Right kidney (tissue), 1 donor: ENCODE measurements at regions not wholly inside any gene's neighbourhood (a gene's known extent, or its start where the extent isn't known, plus 50 kb on each side); places are given as distances from the start of the nearest gene placed in this dataset.
"Not testable (repeated sequence)": the region's sequence is repeated elsewhere in the genome, so short reads cannot be mapped to it uniquely, and the experiment has no call there.

Experiments
- DNase-seq: peaks from one replicate; pipeline ENCODE4 v3.0.0-alpha.2; 2016

GRCh38 chr3:34132069-34132692 is 333.8 kb downstream of the PDCD6IP start:
- no peak for DNase-seq

- DNase-seq: no peak
These were observed 341.1 kb downstream of the PDCD6IP start for GRCh38 chr3:34139566-34139965.

DNA sequence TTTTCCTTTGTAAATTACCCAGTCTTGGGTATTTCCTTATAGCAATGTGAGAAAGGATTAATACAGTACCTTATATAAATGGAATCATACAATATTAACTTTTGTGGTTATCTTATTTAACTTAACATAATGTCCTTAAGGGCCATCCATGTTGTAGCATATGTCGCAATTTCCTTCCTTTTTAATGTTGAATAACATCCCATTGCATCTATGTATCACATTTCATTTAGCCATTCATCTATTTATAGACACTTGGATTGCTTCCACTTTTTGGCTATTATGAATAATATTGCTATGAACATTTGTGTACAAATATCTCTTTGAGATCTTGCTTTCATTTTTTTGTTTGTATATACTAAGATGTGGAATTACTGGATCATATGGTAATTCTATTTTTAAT is 342.2 kb downstream of the PDCD6IP start:
- DNase-seq: no peak

GRCh38 chr3:34141841-34142337 is 343.5 kb downstream of the PDCD6IP start:
- DNase-seq: no peak

DNA sequence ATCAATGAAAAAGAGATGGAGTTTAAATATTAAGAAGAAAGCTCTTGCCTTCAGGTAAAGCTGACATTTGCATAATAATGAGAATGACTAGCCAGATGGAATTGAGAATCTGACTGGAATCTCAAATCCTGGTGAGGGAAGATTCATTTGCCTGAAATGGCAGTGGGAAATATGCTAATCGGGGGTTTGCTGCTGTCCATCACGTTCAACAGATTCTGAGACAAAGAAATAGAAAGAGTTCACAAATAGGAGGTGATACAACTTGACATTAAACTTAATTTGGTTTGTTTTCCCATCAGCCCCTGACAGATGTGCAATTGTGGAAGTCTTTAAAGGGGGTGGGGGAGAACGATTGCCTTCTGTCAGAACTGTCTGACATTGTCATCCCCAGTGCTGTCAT is 347.4 kb downstream of the PDCD6IP start:
- no peak for DNase-seq

DNA sequence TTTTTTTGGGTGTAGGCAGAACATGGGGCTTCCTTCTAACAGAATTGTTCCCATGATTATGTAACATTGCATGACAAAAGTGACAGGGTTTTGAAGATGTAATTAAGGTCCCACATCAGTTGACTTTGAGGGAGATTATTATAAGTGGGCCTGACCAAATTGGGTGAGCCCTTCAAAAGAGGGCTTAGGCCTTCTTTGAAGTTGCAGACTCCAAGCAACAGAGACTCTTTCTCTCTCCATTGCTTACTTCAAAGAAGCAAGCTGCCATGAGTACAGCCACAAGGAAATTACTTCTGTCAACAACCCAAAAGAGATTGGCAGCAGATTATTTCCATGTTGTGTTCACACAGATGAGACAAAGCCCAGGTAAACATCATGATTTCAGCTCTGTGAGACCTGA is 348.2 kb downstream of the PDCD6IP start:
- no peak for DNase-seq

DNA sequence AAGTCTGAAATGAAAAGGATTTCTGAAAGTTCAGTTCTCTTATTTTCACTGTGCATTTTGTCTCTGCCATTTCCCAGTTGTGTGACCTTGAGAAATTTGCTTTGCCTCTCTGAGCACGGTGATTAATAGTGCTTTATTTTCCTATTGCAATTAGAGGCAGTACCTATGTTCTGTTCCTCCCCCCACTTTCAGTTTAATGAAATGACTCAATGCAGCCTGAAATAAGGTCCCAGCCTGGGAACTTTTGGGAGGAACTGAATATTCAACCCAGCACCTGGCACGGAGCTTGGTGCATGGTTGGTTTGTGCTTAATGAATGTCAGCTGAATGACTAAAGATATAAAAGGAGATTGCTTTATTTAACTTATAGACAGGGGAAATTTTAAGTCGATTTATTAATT is 352.6 kb downstream of the PDCD6IP start:
- no peak for DNase-seq

DNA sequence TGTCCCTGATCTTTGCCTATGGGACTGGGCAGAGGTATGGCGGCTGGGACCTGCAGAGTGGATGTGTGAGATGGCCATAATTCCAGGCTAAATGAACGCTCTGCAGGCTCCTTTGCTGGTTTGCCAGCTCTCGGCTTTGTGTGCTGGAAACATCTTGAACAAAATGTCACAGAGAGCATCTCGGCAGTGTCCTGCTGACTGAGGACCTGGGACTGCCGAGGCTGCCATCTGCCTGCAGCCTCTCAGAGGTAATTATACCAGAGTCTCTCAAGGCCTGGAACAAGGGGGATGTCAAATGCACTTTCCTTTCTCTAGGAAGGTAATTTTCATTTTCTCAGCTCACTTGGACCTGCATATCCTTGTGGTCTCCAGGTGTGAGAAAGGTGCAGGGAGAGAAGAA is 354.2 kb downstream of the PDCD6IP start:
- DNase-seq: no peak

- no peak for DNase-seq
These were observed 356.7 kb downstream of the PDCD6IP start for GRCh38 chr3:34155108-34155507.

DNA sequence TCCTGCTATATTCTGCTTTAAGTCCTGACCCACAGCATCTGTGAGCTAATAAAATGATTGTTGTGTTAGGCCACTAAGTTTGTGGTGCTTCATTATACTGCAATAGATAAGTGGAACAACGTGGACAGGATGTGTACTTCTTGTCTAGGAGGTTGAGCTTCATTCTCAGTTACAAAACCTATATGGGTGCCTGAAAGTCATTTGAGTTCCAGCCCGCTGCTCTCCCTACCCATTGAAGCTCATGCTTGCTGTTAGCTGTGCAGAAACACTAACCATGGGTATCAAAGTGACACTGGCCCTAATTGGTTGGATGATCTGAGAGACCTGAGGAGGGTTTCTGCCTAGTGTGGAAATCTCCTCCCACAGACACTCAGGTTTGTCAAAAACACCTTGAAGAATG is 357.2 kb downstream of the PDCD6IP start:
- DNase-seq: no peak

- DNase-seq: no peak
These were observed 359.1 kb downstream of the PDCD6IP start for GRCh38 chr3:34157491-34157890.

- no peak for DNase-seq
These were observed 361.4 kb downstream of the PDCD6IP start for GRCh38 chr3:34159613-34160420.

DNA sequence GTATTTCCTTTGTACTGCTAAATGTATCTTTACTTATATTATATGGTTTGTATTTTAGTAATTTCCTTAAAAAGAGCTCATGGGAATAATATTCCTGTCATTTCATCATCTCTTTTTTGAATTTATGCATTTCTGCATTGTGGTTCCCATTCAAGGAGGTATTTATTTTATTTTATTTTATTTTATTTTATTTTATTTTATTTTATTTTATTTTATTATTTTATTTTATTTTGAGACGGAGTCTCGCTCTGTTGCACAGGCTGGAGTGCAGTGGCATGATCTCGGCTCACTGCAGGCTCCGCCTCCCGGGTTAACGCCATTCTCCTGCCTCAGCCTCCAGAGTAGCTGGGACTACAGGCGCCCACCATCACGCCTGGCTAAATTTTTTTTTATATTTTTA is 371.2 kb downstream of the PDCD6IP start:
- DNase-seq: not testable (repeated sequence)

DNA sequence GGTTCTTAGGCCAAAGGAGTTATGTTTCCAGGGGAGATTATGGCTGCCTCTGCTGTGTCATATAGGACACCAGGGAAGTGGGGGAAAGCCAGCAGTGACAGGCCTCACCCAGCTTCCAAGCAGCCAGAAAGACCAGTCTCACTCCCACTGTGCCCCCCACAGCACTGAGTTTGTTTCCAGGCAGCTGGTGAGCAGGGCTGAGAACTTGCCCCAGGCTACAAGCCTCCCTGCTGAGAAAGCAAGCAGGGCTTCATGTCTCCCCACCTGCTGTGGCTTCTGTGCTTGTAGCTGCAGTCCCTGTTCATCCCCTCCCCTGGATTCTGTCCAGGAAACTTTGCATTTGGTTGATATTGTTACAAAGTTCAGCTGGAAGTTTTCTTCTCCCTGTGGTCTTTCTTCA is 376.3 kb downstream of the PDCD6IP start:
- no peak for DNase-seq

DNA sequence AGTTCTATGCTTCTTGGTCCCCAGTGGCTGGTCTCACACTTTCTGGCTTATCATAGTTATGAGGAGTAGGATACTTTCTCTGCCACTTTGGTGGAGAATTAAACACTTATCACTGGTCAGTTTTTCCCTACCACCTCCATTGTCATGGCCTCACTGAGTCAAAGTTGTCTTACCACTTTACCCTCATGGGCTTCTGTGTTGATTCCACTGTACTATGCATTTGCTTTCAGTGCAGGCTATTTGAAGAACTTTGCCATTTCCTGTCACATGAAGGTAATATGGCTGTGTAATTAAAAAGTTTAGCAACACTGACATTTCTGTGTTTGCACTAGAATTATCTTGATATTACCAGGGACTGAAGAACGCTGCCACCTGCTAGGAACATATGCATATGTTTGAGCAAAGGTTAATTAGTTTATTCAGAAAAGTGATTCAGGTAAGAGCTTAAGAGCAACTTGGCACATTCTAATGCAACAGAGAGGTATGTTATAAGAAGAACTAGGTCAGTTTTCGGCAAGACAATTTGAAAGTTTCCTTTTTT is 377.3 kb downstream of the PDCD6IP start:
- DNase-seq: no peak

- DNase-seq: no peak
These were observed 378.3 kb downstream of the PDCD6IP start for GRCh38 chr3:34176723-34177122.

DNA sequence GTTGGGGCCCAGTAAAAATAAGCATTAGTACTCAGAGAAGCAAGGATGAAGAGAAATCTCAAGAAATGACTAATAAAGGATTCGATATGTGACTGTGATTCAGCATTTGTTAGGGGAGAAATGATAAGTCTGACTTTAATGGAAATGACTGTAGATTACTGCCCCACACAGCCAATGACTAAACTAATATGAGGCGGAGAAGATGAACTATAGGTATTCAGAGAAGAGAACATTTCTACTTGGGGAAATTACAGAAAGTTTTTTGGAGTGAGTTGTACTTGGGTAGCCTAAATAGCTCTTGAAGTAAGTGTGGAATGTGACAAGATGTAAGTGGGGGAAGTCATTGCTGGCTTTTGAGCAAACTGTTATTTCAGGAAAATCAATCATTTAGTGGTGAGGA is 380.0 kb downstream of the PDCD6IP start:
- DNase-seq: no peak

- no peak for DNase-seq
These were observed 381.3 kb downstream of the PDCD6IP start for GRCh38 chr3:34179716-34180115.

- DNase-seq: no peak
These were observed 382.1 kb downstream of the PDCD6IP start for GRCh38 chr3:34180532-34180931.

DNA sequence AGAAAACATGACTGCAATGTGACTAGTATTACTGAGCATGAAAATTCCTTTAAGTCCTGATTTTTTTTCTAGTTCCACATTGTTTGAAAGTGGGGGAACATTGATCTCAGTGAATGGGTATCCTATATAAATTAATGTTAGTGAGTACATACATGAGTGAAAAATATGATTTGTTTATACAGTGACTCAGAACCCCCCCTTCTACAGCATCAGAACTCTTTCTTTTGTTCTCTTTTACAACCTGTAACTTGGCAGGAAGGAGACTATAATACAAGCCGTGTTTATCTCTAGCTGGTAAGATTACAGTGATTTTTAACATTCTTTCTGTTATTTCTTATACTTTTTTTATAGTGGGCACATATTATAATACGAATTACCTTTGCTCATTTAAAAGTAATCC is 384.7 kb downstream of the PDCD6IP start:
- no peak for DNase-seq

DNA sequence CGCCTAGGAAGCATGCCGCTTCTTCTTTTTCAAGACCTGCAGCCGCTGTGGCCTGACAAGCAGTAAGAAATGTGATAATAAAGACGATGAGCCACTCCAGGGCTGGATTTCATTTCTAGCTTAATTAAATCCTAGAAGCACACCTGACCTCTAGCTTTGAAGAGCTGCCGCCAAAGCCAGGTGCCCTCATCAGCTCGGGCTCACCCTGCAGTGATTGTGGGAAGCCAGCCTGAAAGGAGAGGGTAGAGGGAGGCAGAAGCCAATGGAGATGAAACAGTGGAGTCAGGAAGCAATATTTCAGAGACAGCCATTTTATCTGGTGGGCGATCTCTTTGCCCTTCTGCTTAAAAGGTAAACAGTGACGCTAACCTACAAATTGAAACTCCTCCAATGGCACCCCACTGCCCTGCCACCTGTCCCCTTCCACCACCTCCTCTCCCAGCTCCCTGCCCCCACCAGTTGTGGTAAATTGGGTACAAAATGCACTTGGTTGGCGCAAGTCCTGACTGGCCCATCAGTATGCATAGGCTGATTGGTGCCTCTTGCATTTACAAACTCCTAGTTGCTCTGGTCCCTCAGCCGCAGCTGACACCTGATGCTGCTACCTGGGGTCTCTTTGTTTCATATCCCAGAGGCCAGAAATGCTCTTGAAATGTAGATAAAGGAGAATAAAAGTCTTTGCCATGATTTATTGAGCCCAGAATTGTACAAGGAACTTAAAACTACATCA is 385.3 kb downstream of the PDCD6IP start:
- no peak for DNase-seq

GRCh38 chr3:34185301-34185700 is 386.9 kb downstream of the PDCD6IP start:
- DNase-seq: no peak

DNA sequence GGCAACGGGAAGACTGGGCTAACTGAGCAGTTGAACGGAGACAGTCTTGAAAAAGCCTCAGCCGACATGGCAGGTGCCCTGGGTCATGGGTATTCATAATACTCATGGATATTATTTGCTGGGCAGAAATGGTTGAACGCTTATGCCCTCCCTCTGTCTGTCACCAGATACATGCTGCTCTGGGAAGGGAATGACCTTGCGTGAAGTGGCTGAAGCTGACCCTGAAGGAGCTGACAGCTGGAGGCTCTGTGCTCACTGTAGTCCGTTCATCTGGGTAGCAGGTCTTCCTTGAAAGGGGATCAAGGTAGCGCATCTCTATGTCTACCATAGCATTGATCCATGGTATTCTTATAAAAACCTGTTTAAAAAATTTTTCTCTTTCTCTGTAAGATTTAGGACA is 390.7 kb downstream of the PDCD6IP start:
- no peak for DNase-seq
